Heart left ventricle (tissue), 13 donors: ENCODE measurements at regions not wholly inside any gene's neighbourhood (a gene's known extent, or its start where the extent isn't known, plus 50 kb on each side); places are given as distances from the start of the nearest gene placed in this dataset.

ENCODE experiments used
- POLR2A ChIP-seq, 2 donors: fragments of 450-650 bp; IDR thresholded peaks; one replicate each; pipeline ENCODE4 v1.6.1; 2017; ENCODE audit warnings: antibody characterized with exemption in 2 of 2, mild to moderate bottlenecking in 2 of 2, moderate library complexity in 2 of 2
- TF ChIP-seq, protein P1 (sequence below), 12 donors: fragments of 200-600 bp; sonication (generic) in 4 of 12; IDR thresholded peaks; one replicate each; pipeline versions ENCODE4 v1.5.0 to v1.8.0; 2018 to 2022; ENCODE audit warnings: antibody characterized with exemption in 12 of 12, mild to moderate bottlenecking in 5 of 12
- donor health status: ischemic (EF 13 %, LVEDD 7.1; RV severe dilation, severe dysfunction).
- donor health status: DM: no; HTN: yes; CAD: no.
- donor health status: DM: no; HTN: no; CAD: no.
- donor health status: ischemic (EF 25% LVEDD 6.9; RV normal size, moderate dysfunction).
- donor health status: ischemic (EF 25% LVEDD 5.7; RV mildly dilated, moderate dysfunction).
- donor health status: ischemic (EF 35%, LVEDD 5.7; RV mildly dilated, moderate dysfunction).
- donor health status: nonischemic (EF 11% LVEDD 7.7; RV severe dilation, severe dysfunction).
- donor health status: DM: yes; HTN: yes; CAD: no.
- donor health status: PGD.
- donor health status: ischemic (EF 29% LVEDD 5.4; RV normal size, mild dysfunction).
- donor health status: nonischemic (EF 23%, LVEDD 6.1; RV moderate dilation, normal function).

- TF ChIP-seq, protein P1, sequence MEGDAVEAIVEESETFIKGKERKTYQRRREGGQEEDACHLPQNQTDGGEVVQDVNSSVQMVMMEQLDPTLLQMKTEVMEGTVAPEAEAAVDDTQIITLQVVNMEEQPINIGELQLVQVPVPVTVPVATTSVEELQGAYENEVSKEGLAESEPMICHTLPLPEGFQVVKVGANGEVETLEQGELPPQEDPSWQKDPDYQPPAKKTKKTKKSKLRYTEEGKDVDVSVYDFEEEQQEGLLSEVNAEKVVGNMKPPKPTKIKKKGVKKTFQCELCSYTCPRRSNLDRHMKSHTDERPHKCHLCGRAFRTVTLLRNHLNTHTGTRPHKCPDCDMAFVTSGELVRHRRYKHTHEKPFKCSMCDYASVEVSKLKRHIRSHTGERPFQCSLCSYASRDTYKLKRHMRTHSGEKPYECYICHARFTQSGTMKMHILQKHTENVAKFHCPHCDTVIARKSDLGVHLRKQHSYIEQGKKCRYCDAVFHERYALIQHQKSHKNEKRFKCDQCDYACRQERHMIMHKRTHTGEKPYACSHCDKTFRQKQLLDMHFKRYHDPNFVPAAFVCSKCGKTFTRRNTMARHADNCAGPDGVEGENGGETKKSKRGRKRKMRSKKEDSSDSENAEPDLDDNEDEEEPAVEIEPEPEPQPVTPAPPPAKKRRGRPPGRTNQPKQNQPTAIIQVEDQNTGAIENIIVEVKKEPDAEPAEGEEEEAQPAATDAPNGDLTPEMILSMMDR (IDR thresholded peaks at IDR 0.05): no peak
- no peak for TF ChIP-seq POLR2A (IDR thresholded peaks at IDR 0.05)
These were observed 749.7 kb upstream of the ADGRB3 start for GRCh38 chr6:67885081-67886033.
